Adrenal gland (tissue), 5 donors: ENCODE measurements at regions not wholly inside any gene's neighbourhood (a gene's known extent, or its start where the extent isn't known, plus 50 kb on each side); places are given as distances from the start of the nearest gene placed in this dataset.

Experiments used
- POLR2A ChIP-seq, 2 donors: fragments of 450-650 bp; IDR thresholded peaks; one replicate each; pipeline ENCODE4 v1.6.1; 2017; ENCODE audit warnings: antibody characterized with exemption in 2 of 2, mild to moderate bottlenecking in 2 of 2, moderate library complexity in 1 of 2
- TF ChIP-seq, protein P1 (sequence below), 6 experiments: fragments of 450-650 bp in 4 of 6; fragments of 200-600 bp in 2 of 6; sonication (generic) in 1 of 6; IDR thresholded peaks; 1 replicate in 5 of 6; 2 replicates in 1 of 6; pipeline versions ENCODE4 v1.5.1 to v1.8.0; 2016 to 2021; ENCODE audit warnings: antibody characterized with exemption in 6 of 6, mild to moderate bottlenecking in 2 of 6, moderate library complexity in 1 of 6
- donor health status: DM: no; HTN: no; CAD: no.

DNA sequence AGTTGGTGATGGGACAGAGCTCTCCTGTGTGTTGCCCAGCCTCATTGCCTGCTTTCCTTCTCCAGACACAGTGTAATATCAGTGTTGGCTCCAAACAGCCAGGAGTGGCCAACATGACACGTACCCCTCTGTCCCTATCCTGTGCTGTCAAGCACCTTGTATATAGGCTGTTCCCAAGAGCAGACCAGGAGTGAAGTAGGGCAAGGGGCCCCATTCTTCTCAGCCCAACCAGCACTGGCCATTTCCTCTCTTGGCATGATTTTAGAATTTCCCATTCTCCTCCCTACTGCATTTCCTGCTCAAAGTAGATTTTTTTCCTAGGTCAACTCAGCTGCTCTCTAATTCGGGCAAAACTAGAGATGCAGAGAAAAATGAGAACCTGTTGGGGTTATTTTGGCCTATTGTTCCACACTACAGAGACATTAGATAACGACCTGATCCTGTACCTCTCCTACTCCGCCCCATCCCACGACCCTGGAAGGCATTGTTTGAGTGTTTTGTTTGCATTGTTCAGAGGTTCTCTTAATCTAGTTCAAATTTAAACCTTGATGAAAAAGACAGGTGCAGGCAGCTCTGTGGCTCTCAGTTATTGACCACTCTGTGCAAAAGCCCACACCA lies 95.6 kb downstream of the RASSF10 start:
- TF ChIP-seq POLR2A (IDR thresholded peaks at IDR 0.05), result no peak
- TF ChIP-seq, protein P1, sequence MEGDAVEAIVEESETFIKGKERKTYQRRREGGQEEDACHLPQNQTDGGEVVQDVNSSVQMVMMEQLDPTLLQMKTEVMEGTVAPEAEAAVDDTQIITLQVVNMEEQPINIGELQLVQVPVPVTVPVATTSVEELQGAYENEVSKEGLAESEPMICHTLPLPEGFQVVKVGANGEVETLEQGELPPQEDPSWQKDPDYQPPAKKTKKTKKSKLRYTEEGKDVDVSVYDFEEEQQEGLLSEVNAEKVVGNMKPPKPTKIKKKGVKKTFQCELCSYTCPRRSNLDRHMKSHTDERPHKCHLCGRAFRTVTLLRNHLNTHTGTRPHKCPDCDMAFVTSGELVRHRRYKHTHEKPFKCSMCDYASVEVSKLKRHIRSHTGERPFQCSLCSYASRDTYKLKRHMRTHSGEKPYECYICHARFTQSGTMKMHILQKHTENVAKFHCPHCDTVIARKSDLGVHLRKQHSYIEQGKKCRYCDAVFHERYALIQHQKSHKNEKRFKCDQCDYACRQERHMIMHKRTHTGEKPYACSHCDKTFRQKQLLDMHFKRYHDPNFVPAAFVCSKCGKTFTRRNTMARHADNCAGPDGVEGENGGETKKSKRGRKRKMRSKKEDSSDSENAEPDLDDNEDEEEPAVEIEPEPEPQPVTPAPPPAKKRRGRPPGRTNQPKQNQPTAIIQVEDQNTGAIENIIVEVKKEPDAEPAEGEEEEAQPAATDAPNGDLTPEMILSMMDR (IDR thresholded peaks at IDR 0.05), result no peak
